Liver (tissue), 8 donors: ENCODE measurements at regions not wholly inside any gene's neighbourhood (a gene's known extent, or its start where the extent isn't known, plus 50 kb on each side); places are given as distances from the start of the nearest gene placed in this dataset.

Source experiments
- DNase-seq: peaks from one replicate; pipeline ENCODE4 v3.0.0-alpha.2; 2017; ENCODE audit warnings: low spot score
- H3K27ac ChIP-seq, 2 donors: one replicate each; pipeline ENCODE4 v1.7.0; 2013; ENCODE audit warnings: inconsistent platforms in 2 of 2, low read length in 2 of 2, control low read depth in 1 of 2, low read depth in 1 of 2, mild to moderate bottlenecking in 1 of 2
- H3K27me3 ChIP-seq, 4 donors: one replicate each; pipeline versions ENCODE4 v1.6.1 to v1.7.0; 2013; ENCODE audit warnings: low read length in 3 of 4, inconsistent platforms in 1 of 4, mild to moderate bottlenecking in 1 of 4, moderate library complexity in 1 of 4; ENCODE audit not compliant: control insufficient read depth in 4 of 4, insufficient read depth in 4 of 4
- H3K36me3 ChIP-seq, 4 donors: one replicate each; pipeline versions ENCODE4 v1.6.1 to v1.7.0; 2013; ENCODE audit warnings: low read length in 3 of 4, mild to moderate bottlenecking in 3 of 4, low read depth in 1 of 4, moderate library complexity in 1 of 4; ENCODE audit not compliant: control insufficient read depth in 4 of 4, insufficient read depth in 3 of 4
- H3K4me1 ChIP-seq, 4 donors: one replicate each; pipeline versions ENCODE4 v1.6.1 to v1.7.0; 2013; ENCODE audit warnings: low read length in 3 of 4, mild to moderate bottlenecking in 3 of 4, moderate library complexity in 1 of 4; ENCODE audit not compliant: control insufficient read depth in 4 of 4, insufficient read depth in 4 of 4
- H3K4me3 ChIP-seq, 3 donors: one replicate each; pipeline versions ENCODE4 v1.6.1 to v1.7.0; 2013; ENCODE audit warnings: low read length in 3 of 3, control low read depth in 1 of 3, low read depth in 1 of 3, mild to moderate bottlenecking in 1 of 3
- H3K9ac ChIP-seq, 2 donors: one replicate each; pipeline ENCODE4 v1.7.0; 2013; ENCODE audit warnings: low read length in 2 of 2, mild to moderate bottlenecking in 2 of 2, moderate library complexity in 2 of 2, control low read depth in 1 of 2, low read depth in 1 of 2
- H3K9me3 ChIP-seq, 4 donors: one replicate each; pipeline versions ENCODE4 v1.6.1 to v1.7.0; 2013; ENCODE audit warnings: low read length in 3 of 4; ENCODE audit not compliant: control insufficient read depth in 4 of 4
- CTCF ChIP-seq: fragments of 150-350 bp; IDR thresholded peaks from 2 replicates; pipeline ENCODE4 v1.5.1; 2017; ENCODE audit warnings: improper control_type of control experiment, low read depth, low read length; ENCODE audit not compliant: missing input control
- EGR1 ChIP-seq, 2 donors: IDR thresholded peaks; 2 replicates each; pipeline ENCODE4 v1.6.1; 2016 to 2018; ENCODE audit warnings: antibody characterized with exemption in 2 of 2, low read depth in 2 of 2
- FOXA1 ChIP-seq: IDR thresholded peaks from 2 replicates; pipeline ENCODE4 v1.6.1; 2016; ENCODE audit warnings: antibody characterized with exemption
- GABPA ChIP-seq, 2 donors: IDR thresholded peaks in 1 of 2; conservative IDR thresholded peaks in 1 of 2; 2 replicates each; pipeline ENCODE4 v1.6.1; 2016; ENCODE audit warnings: antibody characterized with exemption in 2 of 2, mild to moderate bottlenecking in 1 of 2, moderate library complexity in 1 of 2
- HNF4A ChIP-seq, 2 donors: conservative IDR thresholded peaks; 2 replicates each; pipeline ENCODE4 v1.6.1; 2016; ENCODE audit warnings: antibody characterized with exemption in 2 of 2, mild to moderate bottlenecking in 2 of 2
- HNF4G ChIP-seq: IDR thresholded peaks from 2 replicates; pipeline ENCODE4 v1.6.1; 2016; ENCODE audit warnings: antibody characterized with exemption
- JUND ChIP-seq, 2 donors: IDR thresholded peaks; 2 replicates each; pipeline ENCODE4 v1.6.1; 2016; ENCODE audit warnings: antibody characterized with exemption in 2 of 2
- NR2F2 ChIP-seq: IDR thresholded peaks from 2 replicates; pipeline ENCODE4 v1.6.1; 2016; ENCODE audit warnings: antibody characterized with exemption
- RAD21 ChIP-seq, 2 donors: IDR thresholded peaks; 2 replicates each; pipeline ENCODE4 v1.6.1; 2016; ENCODE audit warnings: antibody characterized with exemption in 2 of 2, mild to moderate bottlenecking in 2 of 2
- RXRA ChIP-seq, 2 donors: IDR thresholded peaks; 2 replicates each; pipeline ENCODE4 v1.6.1; 2017 to 2018; ENCODE audit warnings: antibody characterized with exemption in 2 of 2, mild to moderate bottlenecking in 1 of 2
- SP1 ChIP-seq: IDR thresholded peaks from 2 replicates; pipeline ENCODE4 v1.6.1; 2018; ENCODE audit warnings: antibody characterized with exemption, mild to moderate bottlenecking
- TAF1 ChIP-seq: conservative IDR thresholded peaks from 2 replicates; pipeline ENCODE4 v1.6.1; 2016; ENCODE audit warnings: antibody characterized with exemption, mild to moderate bottlenecking
- WGBS: extraction: QIAGEN DNeasy Blood & Tissue Kit; methylation state at CpG from one replicate; pipeline ENCODE4 v1.1.7; 2013; 5-methylcytosine and 5-hydroxymethylcytosine counted together
- TF ChIP-seq, protein P1 (sequence below): IDR thresholded peaks from 2 replicates; pipeline ENCODE4 v1.6.1; 2016; ENCODE audit warnings: antibody characterized with exemption
- TF ChIP-seq, protein P2 (sequence below): IDR thresholded peaks from 2 replicates; pipeline ENCODE4 v1.6.1; 2016; ENCODE audit warnings: antibody characterized with exemption, mild to moderate bottlenecking
- TF ChIP-seq, protein P3 (sequence below): IDR thresholded peaks from 2 replicates; pipeline ENCODE4 v1.6.1; 2016; ENCODE audit warnings: antibody characterized with exemption
- donor health status: healthy.
- donor health status: healthy.
- donor health status: healthy.
- donor health status: healthy.
- donor health status: healthy.

GRCh38 chr13:52954838-52955237 is 73.8 kb upstream of the OLFM4 start:
- H3K36me3 ChIP-seq: no peaks in the 10 kb centered on the region
- H3K27me3 ChIP-seq: no peaks in the 10 kb centered on the region
- no peaks in the 10 kb centered on the region for H3K9me3 ChIP-seq
- no peak for DNase-seq
- H3K27ac ChIP-seq: no peak overlapping the region
- H3K4me1 ChIP-seq: no peaks in the 10 kb centered on the region
- no peak overlapping the region for H3K4me3 ChIP-seq
- no peak overlapping the region for H3K9ac ChIP-seq
- 46% methylated on average over 2 of the region's 2 CpGs for WGBS
- TF ChIP-seq JUND (IDR thresholded peaks at IDR 0.05) (no peak), RXRA (IDR thresholded peaks at IDR 0.05) (no peak), EGR1 (IDR thresholded peaks at IDR 0.05; ENCODE audit: low read depth in 2 of 2) (no peak), TAF1 (no peak), GABPA (IDR thresholded peaks at IDR 0.05 in 1 of 2, conservative IDR thresholded peaks at IDR 0.05 in 1 of 2) (no peak), CTCF (no peak)

DNA sequence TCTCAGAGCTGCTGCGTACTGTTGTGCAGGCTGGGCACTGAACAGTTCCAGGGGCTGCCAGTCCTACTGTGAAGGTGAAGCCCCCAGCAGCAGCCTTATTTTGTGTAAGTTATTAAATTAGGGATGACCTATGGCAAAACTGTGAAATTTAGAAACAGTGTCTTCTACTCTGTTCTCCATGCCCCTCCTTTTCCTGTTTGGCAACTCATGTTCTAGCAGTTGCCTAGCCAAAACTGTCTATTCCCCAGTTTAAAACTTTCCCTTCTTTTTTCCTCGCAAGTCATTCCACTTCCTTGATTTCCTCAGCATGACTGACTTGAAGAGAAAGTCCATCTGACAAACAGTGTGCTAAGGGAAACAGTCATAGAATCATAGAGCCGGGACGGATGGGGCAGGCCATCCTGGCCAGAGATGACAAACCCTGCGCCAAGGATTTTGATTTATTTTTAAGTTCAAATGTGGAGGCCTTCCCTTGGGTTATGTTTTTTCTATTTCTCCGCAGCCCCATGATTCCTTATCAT is 78.1 kb upstream of the OLFM4 start:
- H3K27ac ChIP-seq: no peak overlapping the region

More for the DNA sequence above, 78.1 kb upstream of the OLFM4 start:
- no peak overlapping the region for H3K9ac ChIP-seq
- no peaks in the 10 kb centered on the region for H3K27me3 ChIP-seq
- WGBS: 72% methylated on average over 6 of the region's 6 CpGs
- H3K9me3 ChIP-seq: no peaks in the 10 kb centered on the region
- H3K36me3 ChIP-seq: no peaks in the 10 kb centered on the region
- H3K4me1 ChIP-seq: no peaks in the 10 kb centered on the region
- no peak for TF ChIP-seq GABPA (IDR thresholded peaks at IDR 0.05 in 1 of 2, conservative IDR thresholded peaks at IDR 0.05 in 1 of 2)
- no peak for TF ChIP-seq RAD21 (IDR thresholded peaks at IDR 0.05)
- TF ChIP-seq CTCF: no peak
- TF ChIP-seq RXRA (IDR thresholded peaks at IDR 0.05): no peak
- no peak for TF ChIP-seq HNF4G
- TF ChIP-seq NR2F2: no peak
- TF ChIP-seq JUND (IDR thresholded peaks at IDR 0.05): no peak
- TF ChIP-seq, protein P1, sequence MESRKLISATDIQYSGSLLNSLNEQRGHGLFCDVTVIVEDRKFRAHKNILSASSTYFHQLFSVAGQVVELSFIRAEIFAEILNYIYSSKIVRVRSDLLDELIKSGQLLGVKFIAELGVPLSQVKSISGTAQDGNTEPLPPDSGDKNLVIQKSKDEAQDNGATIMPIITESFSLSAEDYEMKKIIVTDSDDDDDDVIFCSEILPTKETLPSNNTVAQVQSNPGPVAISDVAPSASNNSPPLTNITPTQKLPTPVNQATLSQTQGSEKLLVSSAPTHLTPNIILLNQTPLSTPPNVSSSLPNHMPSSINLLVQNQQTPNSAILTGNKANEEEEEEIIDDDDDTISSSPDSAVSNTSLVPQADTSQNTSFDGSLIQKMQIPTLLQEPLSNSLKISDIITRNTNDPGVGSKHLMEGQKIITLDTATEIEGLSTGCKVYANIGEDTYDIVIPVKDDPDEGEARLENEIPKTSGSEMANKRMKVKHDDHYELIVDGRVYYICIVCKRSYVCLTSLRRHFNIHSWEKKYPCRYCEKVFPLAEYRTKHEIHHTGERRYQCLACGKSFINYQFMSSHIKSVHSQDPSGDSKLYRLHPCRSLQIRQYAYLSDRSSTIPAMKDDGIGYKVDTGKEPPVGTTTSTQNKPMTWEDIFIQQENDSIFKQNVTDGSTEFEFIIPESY: no peak
- no peak for TF ChIP-seq EGR1 (IDR thresholded peaks at IDR 0.05; ENCODE audit: low read depth in 2 of 2)
- TF ChIP-seq HNF4A (conservative IDR thresholded peaks at IDR 0.05): no peak
- TF ChIP-seq, protein P2, sequence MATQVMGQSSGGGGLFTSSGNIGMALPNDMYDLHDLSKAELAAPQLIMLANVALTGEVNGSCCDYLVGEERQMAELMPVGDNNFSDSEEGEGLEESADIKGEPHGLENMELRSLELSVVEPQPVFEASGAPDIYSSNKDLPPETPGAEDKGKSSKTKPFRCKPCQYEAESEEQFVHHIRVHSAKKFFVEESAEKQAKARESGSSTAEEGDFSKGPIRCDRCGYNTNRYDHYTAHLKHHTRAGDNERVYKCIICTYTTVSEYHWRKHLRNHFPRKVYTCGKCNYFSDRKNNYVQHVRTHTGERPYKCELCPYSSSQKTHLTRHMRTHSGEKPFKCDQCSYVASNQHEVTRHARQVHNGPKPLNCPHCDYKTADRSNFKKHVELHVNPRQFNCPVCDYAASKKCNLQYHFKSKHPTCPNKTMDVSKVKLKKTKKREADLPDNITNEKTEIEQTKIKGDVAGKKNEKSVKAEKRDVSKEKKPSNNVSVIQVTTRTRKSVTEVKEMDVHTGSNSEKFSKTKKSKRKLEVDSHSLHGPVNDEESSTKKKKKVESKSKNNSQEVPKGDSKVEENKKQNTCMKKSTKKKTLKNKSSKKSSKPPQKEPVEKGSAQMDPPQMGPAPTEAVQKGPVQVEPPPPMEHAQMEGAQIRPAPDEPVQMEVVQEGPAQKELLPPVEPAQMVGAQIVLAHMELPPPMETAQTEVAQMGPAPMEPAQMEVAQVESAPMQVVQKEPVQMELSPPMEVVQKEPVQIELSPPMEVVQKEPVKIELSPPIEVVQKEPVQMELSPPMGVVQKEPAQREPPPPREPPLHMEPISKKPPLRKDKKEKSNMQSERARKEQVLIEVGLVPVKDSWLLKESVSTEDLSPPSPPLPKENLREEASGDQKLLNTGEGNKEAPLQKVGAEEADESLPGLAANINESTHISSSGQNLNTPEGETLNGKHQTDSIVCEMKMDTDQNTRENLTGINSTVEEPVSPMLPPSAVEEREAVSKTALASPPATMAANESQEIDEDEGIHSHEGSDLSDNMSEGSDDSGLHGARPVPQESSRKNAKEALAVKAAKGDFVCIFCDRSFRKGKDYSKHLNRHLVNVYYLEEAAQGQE: no peak
- TF ChIP-seq, protein P3, sequence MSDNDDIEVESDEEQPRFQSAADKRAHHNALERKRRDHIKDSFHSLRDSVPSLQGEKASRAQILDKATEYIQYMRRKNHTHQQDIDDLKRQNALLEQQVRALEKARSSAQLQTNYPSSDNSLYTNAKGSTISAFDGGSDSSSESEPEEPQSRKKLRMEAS: no peak
- no peak for TF ChIP-seq SP1
- no peak for TF ChIP-seq FOXA1
- H3K4me3 ChIP-seq: no peak overlapping the region
- DNase-seq: no peak
